Activated T-helper 17 cell treated with anti-CD3 and anti-CD28 coated beads, Interleukin-2, amount 50 U/mL, for 72 hours (primary cell): ENCODE measurements at regions not wholly inside any gene's neighbourhood (a gene's known extent, or its start where the extent isn't known, plus 50 kb on each side); places are given as distances from the start of the nearest gene placed in this dataset.
"Not testable (repeated sequence)": the region's sequence is repeated elsewhere in the genome, so short reads cannot be mapped to it uniquely, and the experiment has no call there.

Experiments
- ATAC-seq: fragments of 150-1000 bp; cut with Tn5 transposase; replicated peaks from 2 replicates; pipeline ENCODE4 v1.10.0; 2021; ENCODE audit warnings: mild to moderate bottlenecking, moderate library complexity
- H3K27ac Mint-ChIP-seq: one replicate; pipeline ENCODE4 v1.8.0; 2022; ENCODE audit warnings: mixed read lengths
- H3K27me3 Mint-ChIP-seq: one replicate; pipeline ENCODE4 v1.8.0; 2022; ENCODE audit warnings: mixed read lengths
- H3K36me3 Mint-ChIP-seq: one replicate; pipeline ENCODE4 v1.8.0; 2022; ENCODE audit warnings: low read depth, mild to moderate bottlenecking, mixed read lengths
- H3K4me1 Mint-ChIP-seq: one replicate; pipeline ENCODE4 v1.8.0; 2022; ENCODE audit warnings: mixed read lengths
- H3K4me3 Mint-ChIP-seq: one replicate; pipeline ENCODE4 v1.8.0; 2022; ENCODE audit warnings: mild to moderate bottlenecking, mixed read lengths
- H3K9me3 Mint-ChIP-seq: one replicate; pipeline ENCODE4 v1.8.0; 2022; ENCODE audit warnings: mixed read lengths

GRCh38 chr10:109314016-109314415, 609.3 kb downstream of the XPNPEP1 start:
- peaks cover 15% of the 10 kb centered on the region for H3K9me3 Mint-ChIP-seq
- H3K36me3 Mint-ChIP-seq, H3K4me3 Mint-ChIP-seq, ATAC-seq, H3K27me3 Mint-ChIP-seq, H3K27ac Mint-ChIP-seq, H3K4me1 Mint-ChIP-seq: not testable (repeated sequence)

- ATAC-seq, H3K4me1 Mint-ChIP-seq, H3K4me3 Mint-ChIP-seq, H3K27me3 Mint-ChIP-seq, H3K27ac Mint-ChIP-seq, H3K9me3 Mint-ChIP-seq, H3K36me3 Mint-ChIP-seq: not testable (repeated sequence)
Measured at GRCh38 chr10:109312555-109312954, 610.8 kb downstream of the XPNPEP1 start.

GRCh38 chr10:109308971-109309370, 614.3 kb downstream of the XPNPEP1 start:
- peaks cover 16% of the 10 kb centered on the region for H3K9me3 Mint-ChIP-seq
- H3K27me3 Mint-ChIP-seq: no peaks in the 10 kb centered on the region
- H3K4me3 Mint-ChIP-seq: no peak overlapping the region
- ATAC-seq: no peak
- H3K36me3 Mint-ChIP-seq: no peaks in the 10 kb centered on the region
- H3K4me1 Mint-ChIP-seq: no peaks in the 10 kb centered on the region
- no peak overlapping the region for H3K27ac Mint-ChIP-seq

GRCh38 chr10:109307102-109307501, 616.2 kb downstream of the XPNPEP1 start:
- ATAC-seq, H3K27ac Mint-ChIP-seq, H3K4me1 Mint-ChIP-seq, H3K4me3 Mint-ChIP-seq, H3K36me3 Mint-ChIP-seq, H3K27me3 Mint-ChIP-seq: not testable (repeated sequence)
- H3K9me3 Mint-ChIP-seq: peaks cover 17% of the 10 kb centered on the region

GRCh38 chr10:109306698-109307097, 616.6 kb downstream of the XPNPEP1 start:
- ATAC-seq: no peak
- H3K36me3 Mint-ChIP-seq: no peaks in the 10 kb centered on the region
- H3K4me3 Mint-ChIP-seq: no peak overlapping the region

GRCh38 chr10:109287858-109288257, 635.5 kb downstream of the XPNPEP1 start:
- Mint-ChIP-seq H3K4me1 (no peaks in the 10 kb centered on the region), H3K27ac (no peak overlapping the region), H3K36me3 (no peaks in the 10 kb centered on the region)

More at GRCh38 chr10:109306698-109307097, 616.6 kb downstream of the XPNPEP1 start:
- Mint-ChIP-seq H3K4me1 (no peaks in the 10 kb centered on the region), H3K27me3 (no peaks in the 10 kb centered on the region), H3K27ac (no peak overlapping the region), H3K9me3 (peaks cover 16% of the 10 kb centered on the region)

GRCh38 chr10:109282510-109282909, 640.8 kb downstream of the XPNPEP1 start:
- no peaks in the 10 kb centered on the region for H3K9me3 Mint-ChIP-seq
- H3K36me3 Mint-ChIP-seq: no peaks in the 10 kb centered on the region
- no peak overlapping the region for H3K27ac Mint-ChIP-seq
- H3K4me3 Mint-ChIP-seq: no peak overlapping the region
- ATAC-seq: no peak
- no peaks in the 10 kb centered on the region for H3K4me1 Mint-ChIP-seq
- no peaks in the 10 kb centered on the region for H3K27me3 Mint-ChIP-seq

More at GRCh38 chr10:109287858-109288257, 635.5 kb downstream of the XPNPEP1 start:
- no peaks in the 10 kb centered on the region for H3K9me3 Mint-ChIP-seq
- no peak for ATAC-seq
- H3K4me3 Mint-ChIP-seq: no peak overlapping the region
- no peaks in the 10 kb centered on the region for H3K27me3 Mint-ChIP-seq

GRCh38 chr10:109281347-109281746, 642.0 kb downstream of the XPNPEP1 start:
- Mint-ChIP-seq H3K9me3 (no peaks in the 10 kb centered on the region), H3K36me3 (no peaks in the 10 kb centered on the region), H3K4me3 (no peak overlapping the region), H3K27ac (no peak overlapping the region), H3K4me1 (no peaks in the 10 kb centered on the region), H3K27me3 (no peaks in the 10 kb centered on the region)
- no peak for ATAC-seq

- H3K4me3 Mint-ChIP-seq: no peak overlapping the region
- H3K4me1 Mint-ChIP-seq: no peaks in the 10 kb centered on the region
Measured at GRCh38 chr10:109280837-109281236, 642.5 kb downstream of the XPNPEP1 start.

GRCh38 chr10:109277456-109277855, 645.9 kb downstream of the XPNPEP1 start:
- ATAC-seq: no peak
- H3K27me3 Mint-ChIP-seq: no peaks in the 10 kb centered on the region
- H3K36me3 Mint-ChIP-seq: no peaks in the 10 kb centered on the region
- no peak overlapping the region for H3K4me3 Mint-ChIP-seq
- H3K4me1 Mint-ChIP-seq: no peaks in the 10 kb centered on the region
- H3K9me3 Mint-ChIP-seq: peaks cover 5% of the 10 kb centered on the region
- H3K27ac Mint-ChIP-seq: no peak overlapping the region

More at GRCh38 chr10:109280837-109281236, 642.5 kb downstream of the XPNPEP1 start:
- Mint-ChIP-seq H3K36me3 (no peaks in the 10 kb centered on the region), H3K9me3 (no peaks in the 10 kb centered on the region), H3K27ac (no peak overlapping the region), H3K27me3 (no peaks in the 10 kb centered on the region)
- ATAC-seq: no peak

- no peak overlapping the region for H3K27ac Mint-ChIP-seq
- peaks cover 5% of the 10 kb centered on the region for H3K9me3 Mint-ChIP-seq
- H3K4me3 Mint-ChIP-seq: no peak overlapping the region
- no peak for ATAC-seq
- H3K27me3 Mint-ChIP-seq: no peaks in the 10 kb centered on the region
- H3K4me1 Mint-ChIP-seq: no peaks in the 10 kb centered on the region
- no peaks in the 10 kb centered on the region for H3K36me3 Mint-ChIP-seq
Measured at GRCh38 chr10:109275960-109276359, 647.4 kb downstream of the XPNPEP1 start.

GRCh38 chr10:109274681-109275080, 648.6 kb downstream of the XPNPEP1 start:
- no peaks in the 10 kb centered on the region for H3K36me3 Mint-ChIP-seq
- peaks cover 5% of the 10 kb centered on the region for H3K9me3 Mint-ChIP-seq
- H3K27me3 Mint-ChIP-seq: no peaks in the 10 kb centered on the region
- no peaks in the 10 kb centered on the region for H3K4me1 Mint-ChIP-seq
- H3K27ac Mint-ChIP-seq: no peak overlapping the region
- H3K4me3 Mint-ChIP-seq: no peak overlapping the region
- no peak for ATAC-seq

GRCh38 chr10:109270173-109270572, 653.1 kb downstream of the XPNPEP1 start:
- H3K27me3 Mint-ChIP-seq: no peaks in the 10 kb centered on the region
- H3K27ac Mint-ChIP-seq: no peak overlapping the region
- no peak overlapping the region for H3K4me3 Mint-ChIP-seq
- no peaks in the 10 kb centered on the region for H3K4me1 Mint-ChIP-seq
- peaks cover 7% of the 10 kb centered on the region for H3K9me3 Mint-ChIP-seq
- ATAC-seq: no peak
- no peaks in the 10 kb centered on the region for H3K36me3 Mint-ChIP-seq

- Mint-ChIP-seq H3K27me3 (no peaks in the 10 kb centered on the region), H3K4me3 (no peak overlapping the region), H3K36me3 (no peaks in the 10 kb centered on the region), H3K4me1 (no peaks in the 10 kb centered on the region), H3K27ac (no peak overlapping the region), H3K9me3 (peaks cover 19% of the 10 kb centered on the region)
- no peak for ATAC-seq
Measured at GRCh38 chr10:109264004-109264403, 659.3 kb downstream of the XPNPEP1 start.

GRCh38 chr10:109261231-109261630, 662.1 kb downstream of the XPNPEP1 start:
- no peak overlapping the region for H3K4me3 Mint-ChIP-seq
- H3K36me3 Mint-ChIP-seq: no peaks in the 10 kb centered on the region
- peaks cover 19% of the 10 kb centered on the region for H3K9me3 Mint-ChIP-seq
- no peak for ATAC-seq
- H3K27me3 Mint-ChIP-seq: no peaks in the 10 kb centered on the region
- no peak overlapping the region for H3K27ac Mint-ChIP-seq
- H3K4me1 Mint-ChIP-seq: no peaks in the 10 kb centered on the region

- H3K4me1 Mint-ChIP-seq: no peaks in the 10 kb centered on the region
- H3K36me3 Mint-ChIP-seq: no peaks in the 10 kb centered on the region
- H3K27me3 Mint-ChIP-seq: no peaks in the 10 kb centered on the region
- no peak for ATAC-seq
- no peak overlapping the region for H3K4me3 Mint-ChIP-seq
- peaks cover 16% of the 10 kb centered on the region for H3K9me3 Mint-ChIP-seq
- H3K27ac Mint-ChIP-seq: no peak overlapping the region
Measured at GRCh38 chr10:109259293-109259692, 664.0 kb downstream of the XPNPEP1 start.
